Fibroblast of skin of right quadriceps (primary cell): ENCODE measurements at regions not wholly inside any gene's neighbourhood (a gene's known extent, or its start where the extent isn't known, plus 50 kb on each side); places are given as distances from the start of the nearest gene placed in this dataset.

Experiments
- DNase-seq: peaks from one replicate; pipeline ENCODE4 v3.0.0-alpha.2; 2013

- peak; percentile 15 for DNase-seq
These were observed 348.7 kb downstream of the MAN2A1 start for GRCh38 chr5:110038297-110038997.

- DNase-seq, result no peak
These were observed 350.5 kb downstream of the MAN2A1 start for GRCh38 chr5:110040178-110040577.

- DNase-seq, result no peak
These were observed 353.3 kb downstream of the MAN2A1 start for GRCh38 chr5:110043025-110043424.

- DNase-seq, result peak; percentile 22
These were observed 355.4 kb downstream of the MAN2A1 start for GRCh38 chr5:110045158-110045557.

- DNase-seq, result no peak
These were observed 358.8 kb downstream of the MAN2A1 start for GRCh38 chr5:110048491-110048890.

GRCh38 chr5:110049816-110050215, 360.1 kb downstream of the MAN2A1 start:
- no peak for DNase-seq

- DNase-seq, result no peak
These were observed 361.1 kb downstream of the MAN2A1 start for GRCh38 chr5:110050640-110051345.

- peak; percentile 17 for DNase-seq
These were observed 363.5 kb downstream of the MAN2A1 start for GRCh38 chr5:110053205-110053604.

- no peak for DNase-seq
These were observed 364.1 kb downstream of the MAN2A1 start for GRCh38 chr5:110053824-110054223.

GRCh38 chr5:110054240-110054639, 364.5 kb downstream of the MAN2A1 start:
- peak; percentile 87 for DNase-seq

- peak; percentile 71 for DNase-seq
These were observed 365.6 kb downstream of the MAN2A1 start for GRCh38 chr5:110055302-110055701.

GRCh38 chr5:110056580-110057114, 366.9 kb downstream of the MAN2A1 start:
- DNase-seq, result no peak

- DNase-seq, result no peak
These were observed 368.4 kb downstream of the MAN2A1 start for GRCh38 chr5:110058175-110058574.

GRCh38 chr5:110062246-110062645, 372.5 kb downstream of the MAN2A1 start:
- no peak for DNase-seq

GRCh38 chr5:110063640-110064602, 374.2 kb downstream of the MAN2A1 start:
- peak; percentile 74 for DNase-seq

- no peak for DNase-seq
These were observed 375.0 kb downstream of the MAN2A1 start for GRCh38 chr5:110064603-110065268.

GRCh38 chr5:110070836-110071235, 381.1 kb downstream of the MAN2A1 start:
- no peak for DNase-seq

- no peak for DNase-seq
These were observed 382.9 kb downstream of the MAN2A1 start for GRCh38 chr5:110072651-110073050.

- DNase-seq, result no peak
These were observed 383.8 kb downstream of the MAN2A1 start for GRCh38 chr5:110073534-110073933.

GRCh38 chr5:110075656-110076055, 385.9 kb downstream of the MAN2A1 start:
- no peak for DNase-seq

- DNase-seq, result no peak
These were observed 387.4 kb downstream of the MAN2A1 start for GRCh38 chr5:110077147-110077546.

GRCh38 chr5:110082194-110082593, 392.5 kb downstream of the MAN2A1 start:
- DNase-seq, result no peak
